ENCODE measurements at regions not wholly inside any gene's neighbourhood (a gene's known extent, or its start where the extent isn't known, plus 50 kb on each side); places are given as distances from the start of the nearest gene placed in this dataset.

DNA sequence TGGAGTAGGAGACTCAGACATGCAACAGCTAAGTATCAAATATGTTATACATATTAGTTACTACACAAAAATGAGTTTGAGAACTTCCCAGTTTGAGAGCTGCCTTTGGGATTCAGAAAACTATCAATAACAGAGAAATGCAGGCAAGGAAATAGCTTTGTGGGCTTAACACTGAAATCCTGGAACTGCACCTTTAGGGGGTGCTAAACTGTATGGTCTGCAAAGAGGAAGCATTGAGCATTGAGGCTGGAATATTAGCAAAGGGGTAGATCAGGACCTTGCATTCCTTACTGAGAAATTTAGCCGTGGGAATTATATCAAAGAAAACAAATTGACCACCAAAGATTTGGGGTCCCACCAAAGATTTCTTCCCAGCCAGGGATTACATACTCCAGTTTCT lies 580.0 kb downstream of the ZNF385D start:
- TF ChIP-seq EZH2 (IDR thresholded peaks at IDR 0.05; ENCODE audit: insufficient read depth, poor library complexity, severe bottlenecking): no peak
- no peak for TF ChIP-seq EZH2phosphoT487 (IDR thresholded peaks at IDR 0.05; ENCODE audit: insufficient read depth, low read depth)
